ENCODE measurements at regions not wholly inside any gene's neighbourhood (a gene's known extent, or its start where the extent isn't known, plus 50 kb on each side); places are given as distances from the start of the nearest gene placed in this dataset.

DNA sequence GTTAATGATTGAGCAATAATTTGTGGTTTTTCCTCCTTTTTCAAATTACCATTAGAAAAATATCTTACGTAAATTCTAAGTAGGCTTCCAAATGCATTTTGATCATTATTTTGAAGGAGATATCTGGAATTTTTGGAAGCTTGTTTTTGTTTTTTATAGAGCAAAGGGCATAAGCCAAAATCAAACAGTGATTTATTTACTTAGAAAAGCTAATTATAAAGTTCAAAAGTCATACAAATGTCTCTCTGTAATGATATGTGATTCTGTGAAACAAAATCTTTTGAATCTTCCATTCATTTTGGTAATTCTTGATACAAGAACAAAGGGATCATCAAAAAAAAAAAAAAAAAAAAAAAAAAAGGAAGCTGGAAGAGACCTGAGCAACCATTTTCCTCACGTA is 416.8 kb downstream of the ETNK1 start:
- Histone ChIP-seq H3K4me3 (no peak overlapping the region), H3K36me3 (no peaks in the 10 kb centered on the region), H3K4me1 (no peaks in the 10 kb centered on the region), H3K27me3 (no peaks in the 10 kb centered on the region), H3K27ac (no peak overlapping the region), H3K9me3 (no peaks in the 10 kb centered on the region)
- TF ChIP-seq, protein P1, sequence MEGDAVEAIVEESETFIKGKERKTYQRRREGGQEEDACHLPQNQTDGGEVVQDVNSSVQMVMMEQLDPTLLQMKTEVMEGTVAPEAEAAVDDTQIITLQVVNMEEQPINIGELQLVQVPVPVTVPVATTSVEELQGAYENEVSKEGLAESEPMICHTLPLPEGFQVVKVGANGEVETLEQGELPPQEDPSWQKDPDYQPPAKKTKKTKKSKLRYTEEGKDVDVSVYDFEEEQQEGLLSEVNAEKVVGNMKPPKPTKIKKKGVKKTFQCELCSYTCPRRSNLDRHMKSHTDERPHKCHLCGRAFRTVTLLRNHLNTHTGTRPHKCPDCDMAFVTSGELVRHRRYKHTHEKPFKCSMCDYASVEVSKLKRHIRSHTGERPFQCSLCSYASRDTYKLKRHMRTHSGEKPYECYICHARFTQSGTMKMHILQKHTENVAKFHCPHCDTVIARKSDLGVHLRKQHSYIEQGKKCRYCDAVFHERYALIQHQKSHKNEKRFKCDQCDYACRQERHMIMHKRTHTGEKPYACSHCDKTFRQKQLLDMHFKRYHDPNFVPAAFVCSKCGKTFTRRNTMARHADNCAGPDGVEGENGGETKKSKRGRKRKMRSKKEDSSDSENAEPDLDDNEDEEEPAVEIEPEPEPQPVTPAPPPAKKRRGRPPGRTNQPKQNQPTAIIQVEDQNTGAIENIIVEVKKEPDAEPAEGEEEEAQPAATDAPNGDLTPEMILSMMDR (IDR thresholded peaks at IDR 0.05) = no peak
- no peak for TF ChIP-seq POLR2AphosphoS5 (IDR thresholded peaks at IDR 0.05)
- no peak for TF ChIP-seq POLR2A (IDR thresholded peaks at IDR 0.05)
- intact Hi-C loops (cut with DNase I; ENCODE audit: low total_unique reads) (no loop called here), in situ Hi-C loops (cut with MboI; ENCODE audit: low pct_ligation_motif_present in 1 of 4, low pct_unique_long_range_greater_than_20kb in 1 of 4, low sequenced_read_pairs in 3 of 4) (no loop called here)
- DNase-seq = no peak
- whole genome bisulfite sequencing, 2 donors (ENCODE audit: low coverage in 1 of 2) = 92 to 96% methylated on average over 2 of the region's 2 CpGs

DNA sequence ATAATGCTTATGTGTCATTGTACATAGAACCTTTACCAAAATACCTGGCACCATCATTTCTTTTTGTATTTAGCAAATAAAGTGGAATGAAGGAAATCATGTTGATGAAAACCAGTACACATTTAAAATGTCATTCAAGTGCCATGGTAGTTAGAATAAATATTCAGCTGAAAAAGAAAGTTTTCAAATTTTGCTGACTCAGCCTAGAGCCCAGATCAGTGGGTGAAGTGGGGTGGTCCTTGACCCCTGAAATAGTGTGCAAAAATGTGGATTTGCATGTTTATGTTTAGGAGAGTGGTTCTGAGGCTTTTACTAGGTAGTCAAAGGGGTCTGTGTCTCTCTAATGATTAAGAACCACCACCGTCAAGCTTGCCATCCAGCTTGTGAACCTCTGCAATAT is 418.7 kb downstream of the ETNK1 start:
- no peaks in the 10 kb centered on the region for H3K36me3 ChIP-seq
- H3K27me3 ChIP-seq = no peaks in the 10 kb centered on the region
- DNase-seq = no peak
- in situ Hi-C loops (cut with MboI; ENCODE audit: low pct_ligation_motif_present in 1 of 4, low pct_unique_long_range_greater_than_20kb in 1 of 4, low sequenced_read_pairs in 3 of 4) (no loop called here), intact Hi-C loops (cut with DNase I; ENCODE audit: low total_unique reads) (no loop called here)
- WGBS, 2 donors (ENCODE audit: low coverage in 1 of 2) = 76 to 83% methylated on average over 1 of the region's 1 CpG
- H3K27ac ChIP-seq = no peak overlapping the region
- no peak overlapping the region for H3K4me3 ChIP-seq
- H3K9me3 ChIP-seq = no peaks in the 10 kb centered on the region
- no peaks in the 10 kb centered on the region for H3K4me1 ChIP-seq
- TF ChIP-seq EP300 (IDR thresholded peaks at IDR 0.05; ENCODE audit: low read depth) = no peak

DNA sequence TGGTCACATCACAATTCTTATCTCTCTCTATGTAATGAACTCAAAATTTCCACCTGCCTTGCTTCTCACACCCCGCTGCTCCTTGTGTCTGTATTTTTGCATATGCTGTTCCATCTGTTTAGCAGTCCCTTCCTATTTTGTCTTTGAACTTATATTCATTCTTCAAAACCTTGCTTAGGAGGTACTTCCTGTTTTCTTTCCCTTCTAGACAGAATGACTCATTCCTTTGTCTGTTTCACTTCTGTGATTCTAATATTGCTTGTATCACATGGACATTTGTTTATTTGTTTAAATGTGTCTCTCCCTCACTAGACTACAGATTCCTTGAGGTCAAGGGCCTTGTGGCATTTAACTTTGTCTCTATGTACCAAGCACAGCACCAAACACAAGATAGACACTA is 424.2 kb downstream of the ETNK1 start:
- Histone ChIP-seq H3K4me3 (no peak overlapping the region), H3K4me1 (no peaks in the 10 kb centered on the region), H3K9me3 (no peaks in the 10 kb centered on the region), H3K36me3 (no peaks in the 10 kb centered on the region), H3K27me3 (no peaks in the 10 kb centered on the region), H3K27ac (no peak overlapping the region)
- in situ Hi-C loops (cut with MboI; ENCODE audit: low pct_ligation_motif_present in 1 of 4, low pct_unique_long_range_greater_than_20kb in 1 of 4, low sequenced_read_pairs in 3 of 4) (no loop called here), intact Hi-C loops (cut with DNase I; ENCODE audit: low total_unique reads) (no loop called here)
- 81 to 92% methylated on average over 1 of the region's 1 CpG for WGBS, 2 donors (ENCODE audit: low coverage in 1 of 2)
- TF ChIP-seq, protein P1 (IDR thresholded peaks at IDR 0.05) = no peak
- TF ChIP-seq POLR2A (IDR thresholded peaks at IDR 0.05) (no peak), EP300 (IDR thresholded peaks at IDR 0.05; ENCODE audit: low read depth) (no peak), POLR2AphosphoS5 (IDR thresholded peaks at IDR 0.05) (no peak)
- DNase-seq = no peak

DNA sequence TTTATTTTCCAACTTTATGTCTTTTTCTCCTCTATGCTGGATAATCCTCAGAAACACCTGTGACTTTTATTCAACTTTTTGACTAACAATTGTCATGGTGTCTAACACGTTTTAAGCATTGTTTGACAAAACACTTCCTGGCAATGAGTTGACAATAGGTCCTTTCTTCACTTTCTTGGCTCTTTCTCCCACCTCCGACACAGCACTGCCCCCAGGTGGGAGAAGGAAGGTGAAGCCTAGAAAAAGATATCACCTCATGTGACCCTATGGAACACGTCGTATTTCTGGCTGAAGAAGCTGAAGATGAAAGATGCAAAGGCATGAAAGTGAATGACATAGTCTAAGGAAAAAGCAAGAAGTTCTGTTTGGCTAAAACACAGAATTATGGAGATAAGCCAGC is 430.0 kb downstream of the ETNK1 start:
- peak; percentile 8 for DNase-seq
- H3K27me3 ChIP-seq = no peaks in the 10 kb centered on the region
- no peak overlapping the region for H3K27ac ChIP-seq
- TF ChIP-seq POLR2AphosphoS5 (IDR thresholded peaks at IDR 0.05) (no peak), POLR2A (IDR thresholded peaks at IDR 0.05) (no peak), EP300 (IDR thresholded peaks at IDR 0.05; ENCODE audit: low read depth) (no peak)
- TF ChIP-seq, protein P1 (IDR thresholded peaks at IDR 0.05) = peak in 2 of 5 experiments; percentile 17 to 26
- no peaks in the 10 kb centered on the region for H3K36me3 ChIP-seq
- no peaks in the 10 kb centered on the region for H3K4me1 ChIP-seq
- no peak overlapping the region for H3K4me3 ChIP-seq
- in situ Hi-C loops (cut with MboI; ENCODE audit: low pct_ligation_motif_present in 1 of 4, low pct_unique_long_range_greater_than_20kb in 1 of 4, low sequenced_read_pairs in 3 of 4) = loop anchor here in 1 of 4 donors (25.0 kb wide), 1 partner anchor 93 kb away; no protein-coding TSS in a partner anchor
- WGBS, 2 donors (ENCODE audit: low coverage in 1 of 2) = 7 to 10% methylated on average over 4 of the region's 4 CpGs
- H3K9me3 ChIP-seq = no peaks in the 10 kb centered on the region
- intact Hi-C loops (cut with DNase I; ENCODE audit: low total_unique reads) = no loop called here

DNA sequence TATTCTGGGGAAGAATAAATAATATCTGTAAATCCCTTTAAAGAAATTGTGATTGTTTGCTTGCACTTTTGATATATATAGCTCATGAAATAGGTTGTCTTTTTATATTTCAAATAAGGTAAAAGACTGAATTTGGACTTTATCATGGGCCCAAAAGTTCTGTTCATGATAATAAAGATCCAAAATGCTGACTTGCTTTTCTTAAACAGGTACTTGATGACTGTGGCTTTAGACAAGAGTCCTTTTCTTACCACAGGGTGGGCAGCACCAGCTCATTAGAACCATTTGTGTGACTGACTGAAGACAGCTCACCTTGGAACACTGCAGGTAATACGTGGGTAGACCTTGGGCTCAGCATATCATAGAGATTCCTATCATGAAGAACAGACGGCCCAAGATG is 432.6 kb downstream of the ETNK1 start:
- Histone ChIP-seq H3K36me3 (no peaks in the 10 kb centered on the region), H3K27ac (no peak overlapping the region), H3K4me1 (no peaks in the 10 kb centered on the region), H3K27me3 (no peaks in the 10 kb centered on the region), H3K4me3 (no peak overlapping the region), H3K9me3 (no peaks in the 10 kb centered on the region)
- in situ Hi-C loops (cut with MboI; ENCODE audit: low pct_ligation_motif_present in 1 of 4, low pct_unique_long_range_greater_than_20kb in 1 of 4, low sequenced_read_pairs in 3 of 4) (loop anchor here in 1 of 4 donors (25.0 kb wide), 1 partner anchor 95 kb away; no protein-coding TSS in a partner anchor), intact Hi-C loops (cut with DNase I; ENCODE audit: low total_unique reads) (no loop called here)
- TF ChIP-seq POLR2A (IDR thresholded peaks at IDR 0.05) = no peak
- no peak for TF ChIP-seq POLR2AphosphoS5 (IDR thresholded peaks at IDR 0.05)
- TF ChIP-seq, protein P1 (IDR thresholded peaks at IDR 0.05) = no peak
- TF ChIP-seq EP300 (IDR thresholded peaks at IDR 0.05; ENCODE audit: low read depth) = no peak
- no peak for DNase-seq
- WGBS, 2 donors (ENCODE audit: low coverage in 1 of 2) = 54 to 73% methylated on average over 2 of the region's 2 CpGs
